ENCODE measurements at regions not wholly inside any gene's neighbourhood (a gene's known extent, or its start where the extent isn't known, plus 50 kb on each side); places are given as distances from the start of the nearest gene placed in this dataset.
A peak's percentile ranks its signal among the peaks of the same experiment; 100 is the strongest.
"Not testable (repeated sequence)": the region's sequence is repeated elsewhere in the genome, so short reads cannot be mapped to it uniquely, and the experiment has no call there.

DNA sequence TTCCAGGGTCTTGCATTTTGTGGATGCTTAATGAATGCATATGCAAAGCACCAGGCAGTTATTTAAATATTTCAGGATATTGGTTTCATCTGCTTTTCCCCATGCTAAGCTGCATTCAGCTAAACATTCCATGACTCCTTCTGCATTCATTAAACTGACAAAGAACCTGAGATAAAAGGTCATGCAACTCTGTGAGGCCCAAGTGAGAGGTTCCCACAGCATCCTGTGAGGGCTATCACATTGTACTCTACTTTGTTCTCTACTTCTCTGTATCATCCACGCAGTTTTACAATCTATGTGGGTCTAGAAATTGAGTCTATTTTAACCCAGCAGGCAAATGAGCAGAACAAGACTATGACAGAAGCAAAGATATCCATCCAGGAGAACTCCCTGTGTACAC, 86.4 kb upstream of the PRSS16 start:
- no peak for DNase-seq (ENCODE audit: low read depth)

DNA sequence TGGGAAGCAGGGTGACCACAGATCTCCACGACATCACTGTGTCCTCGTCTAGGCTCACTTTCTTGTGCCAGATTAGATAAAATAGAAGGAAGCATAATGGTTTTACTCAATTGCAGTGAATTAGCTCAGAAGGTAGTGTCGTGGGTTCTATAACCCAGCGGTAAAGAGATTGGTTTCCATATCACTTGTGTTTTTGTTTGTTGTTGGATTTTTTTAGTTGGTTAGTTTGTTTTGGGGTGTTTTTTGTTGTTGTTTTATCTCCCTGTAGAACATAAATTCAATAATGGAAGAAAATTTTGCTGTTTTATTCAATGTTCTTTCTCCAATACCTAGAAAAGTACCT, 85.9 kb upstream of the PRSS16 start:
- no peak for DNase-seq (ENCODE audit: low read depth)

DNA sequence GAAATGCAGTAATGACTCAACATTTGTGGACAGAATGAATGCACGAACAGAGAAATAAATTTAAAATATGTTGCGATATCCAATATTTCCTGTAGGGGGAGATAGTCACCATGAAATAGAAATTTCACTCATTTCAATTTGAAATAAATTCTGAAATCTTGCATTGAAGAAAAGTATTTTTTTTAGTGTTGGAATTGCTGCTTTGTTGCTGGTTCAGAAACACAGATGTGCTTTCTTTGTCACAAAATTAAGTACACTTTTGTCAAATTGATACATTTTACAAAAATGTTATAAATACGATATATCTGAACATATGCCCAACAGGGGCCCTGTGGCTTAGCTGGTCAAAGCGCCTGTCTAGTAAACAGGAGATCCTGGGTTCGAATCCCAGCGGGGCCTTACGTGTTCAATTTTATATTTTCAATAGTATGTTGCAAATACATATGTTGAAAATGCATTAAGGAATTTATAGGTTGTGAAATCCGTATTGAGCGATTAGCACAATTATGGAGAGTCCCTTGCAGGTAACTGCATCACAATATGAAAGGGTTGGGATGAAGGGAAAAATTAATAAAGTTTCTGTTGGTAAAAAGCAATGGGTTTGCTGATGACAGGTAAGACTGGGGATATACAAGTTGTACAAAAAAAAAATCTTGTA, 85.4 kb upstream of the PRSS16 start:
- DNase-seq (ENCODE audit: low read depth): no peak

GRCh38 chr6:27163834-27164233, 83.7 kb upstream of the PRSS16 start:
- DNase-seq (ENCODE audit: low read depth): no peak

- no peak for DNase-seq (ENCODE audit: low read depth)
Observed at GRCh38 chr6:27168108-27168507, 79.4 kb upstream of the PRSS16 start.

DNA sequence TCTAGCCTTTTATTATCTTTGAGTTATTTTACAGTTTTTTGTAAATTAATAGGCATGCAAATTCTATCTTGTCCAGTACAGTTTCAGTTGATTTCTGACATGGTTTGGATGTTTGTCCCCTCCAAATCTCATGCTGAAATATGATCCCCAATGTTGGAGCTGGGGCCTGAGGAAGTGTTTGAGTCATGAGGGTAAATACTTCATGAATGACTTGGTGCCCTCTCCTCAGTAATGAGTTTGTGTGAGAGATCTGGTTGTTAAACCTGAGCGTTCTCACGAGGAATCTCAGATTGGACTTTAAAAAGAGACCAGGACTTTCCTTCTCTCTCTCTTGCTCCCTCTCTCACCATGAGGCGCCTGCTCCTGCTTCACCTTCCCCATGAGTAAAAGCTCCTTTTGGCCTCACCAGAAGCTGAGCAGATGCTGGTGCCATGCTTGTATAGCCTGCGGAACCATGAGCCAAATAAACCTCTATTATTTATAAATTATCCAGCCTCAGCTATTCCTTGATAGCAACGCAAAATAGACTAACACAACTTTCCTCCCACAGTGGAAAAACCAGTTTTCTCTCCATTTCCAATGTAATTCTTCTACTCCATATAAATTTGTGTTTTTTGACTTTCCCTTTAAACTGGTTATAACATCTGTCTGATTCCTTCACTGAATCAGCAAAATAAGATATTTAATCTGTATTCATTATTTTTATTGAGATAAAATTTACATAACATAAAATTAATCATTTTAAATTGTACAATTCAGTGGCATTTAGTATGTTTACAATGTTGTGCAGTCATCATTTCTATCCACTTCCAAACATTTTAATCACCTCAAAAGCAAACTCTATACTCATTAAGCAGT, 78.7 kb upstream of the PRSS16 start:
- DNase-seq (ENCODE audit: low read depth): no peak

DNA sequence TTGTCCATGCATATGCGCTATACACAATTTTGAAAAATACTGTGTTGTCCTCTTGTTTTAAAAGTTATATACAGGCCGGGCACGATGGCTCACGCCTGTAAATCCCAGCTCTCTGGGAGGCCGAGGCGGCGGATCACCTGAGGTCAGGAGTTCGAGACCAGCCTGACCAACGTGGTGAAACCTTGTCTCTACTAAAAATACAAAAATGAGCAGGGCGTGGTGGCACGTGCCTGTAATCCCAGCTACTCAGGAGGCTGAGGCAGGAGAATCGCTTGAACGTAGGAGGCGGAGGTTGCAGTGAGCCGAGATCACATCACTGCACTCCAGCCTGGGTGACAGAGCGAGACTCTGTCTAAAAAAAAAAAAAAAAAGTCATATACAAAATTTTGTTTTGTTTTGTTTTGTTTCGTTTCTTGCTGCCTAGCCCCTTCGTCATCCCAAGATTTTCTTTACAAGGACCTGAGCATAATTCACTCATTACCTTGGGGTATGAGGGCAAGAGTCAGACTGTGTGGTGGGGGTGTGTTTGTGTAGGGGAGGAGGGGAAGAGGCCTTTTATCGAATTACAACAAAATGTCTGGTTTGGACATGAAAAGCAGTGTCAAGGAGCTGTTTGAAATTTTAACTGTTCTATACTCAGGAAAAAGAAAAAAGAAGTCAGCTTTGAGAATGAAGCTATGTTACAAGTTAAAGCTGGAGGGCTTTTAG, 74.8 kb upstream of the PRSS16 start:
- DNase-seq (ENCODE audit: low read depth): not testable (repeated sequence)

DNA sequence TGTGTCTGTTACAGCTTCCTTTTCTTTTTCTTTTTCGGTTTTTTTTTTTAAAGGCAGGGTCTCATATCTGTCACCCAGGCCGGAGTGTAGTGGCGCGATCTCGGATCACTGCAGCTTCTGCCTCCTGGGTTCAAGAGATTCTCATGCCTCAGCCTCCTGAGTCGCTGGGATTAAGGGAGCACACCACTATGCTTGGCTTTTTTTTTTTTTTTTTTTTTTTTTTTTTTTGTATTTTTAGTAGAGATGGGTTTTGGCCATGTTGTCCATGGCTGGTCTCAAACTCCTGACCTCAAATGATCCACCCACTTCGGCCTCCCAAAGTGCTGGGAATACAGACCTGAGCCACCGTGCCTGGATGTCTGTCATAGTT, 74.3 kb upstream of the PRSS16 start:
- DNase-seq (ENCODE audit: low read depth): not testable (repeated sequence)

DNA sequence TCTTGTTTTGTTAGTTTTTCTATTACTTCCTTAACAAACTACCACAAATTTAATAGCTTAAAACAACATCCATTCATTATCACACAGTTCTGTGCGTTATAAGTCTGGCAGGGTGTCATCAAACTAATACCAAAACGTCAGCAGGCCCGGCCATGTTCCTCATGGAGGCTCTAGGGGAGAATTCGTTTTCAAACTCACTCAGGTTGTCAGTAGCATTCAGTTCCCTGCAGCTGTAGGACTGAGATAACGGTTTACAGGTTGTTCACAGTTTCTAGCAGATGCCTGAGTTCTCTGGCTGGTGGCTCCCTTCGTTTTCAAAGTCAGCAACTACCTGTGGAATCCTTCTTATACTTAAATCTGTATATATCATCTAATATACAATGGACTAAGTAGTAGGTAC, 72.5 kb upstream of the PRSS16 start:
- DNase-seq (ENCODE audit: low read depth): no peak

DNA sequence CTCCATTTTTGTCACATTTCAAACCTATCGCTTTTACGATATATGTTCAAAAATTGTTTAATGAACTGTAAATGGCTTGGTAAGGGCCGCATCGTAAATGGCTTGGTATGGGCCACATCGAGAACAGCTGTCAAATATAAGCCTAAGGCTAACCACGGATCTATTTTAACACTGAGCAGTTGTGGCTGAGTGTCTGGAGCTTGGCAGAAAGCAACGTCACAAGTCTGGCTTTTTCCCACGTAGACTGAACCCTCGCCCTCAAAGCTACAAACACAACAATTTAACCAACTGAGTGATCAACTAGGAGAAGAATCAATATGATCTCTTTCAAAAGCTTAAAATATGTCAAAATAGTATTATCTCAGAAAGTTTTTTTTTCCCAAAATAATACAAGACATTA, 71.4 kb upstream of the PRSS16 start:
- DNase-seq (ENCODE audit: low read depth): no peak

DNA sequence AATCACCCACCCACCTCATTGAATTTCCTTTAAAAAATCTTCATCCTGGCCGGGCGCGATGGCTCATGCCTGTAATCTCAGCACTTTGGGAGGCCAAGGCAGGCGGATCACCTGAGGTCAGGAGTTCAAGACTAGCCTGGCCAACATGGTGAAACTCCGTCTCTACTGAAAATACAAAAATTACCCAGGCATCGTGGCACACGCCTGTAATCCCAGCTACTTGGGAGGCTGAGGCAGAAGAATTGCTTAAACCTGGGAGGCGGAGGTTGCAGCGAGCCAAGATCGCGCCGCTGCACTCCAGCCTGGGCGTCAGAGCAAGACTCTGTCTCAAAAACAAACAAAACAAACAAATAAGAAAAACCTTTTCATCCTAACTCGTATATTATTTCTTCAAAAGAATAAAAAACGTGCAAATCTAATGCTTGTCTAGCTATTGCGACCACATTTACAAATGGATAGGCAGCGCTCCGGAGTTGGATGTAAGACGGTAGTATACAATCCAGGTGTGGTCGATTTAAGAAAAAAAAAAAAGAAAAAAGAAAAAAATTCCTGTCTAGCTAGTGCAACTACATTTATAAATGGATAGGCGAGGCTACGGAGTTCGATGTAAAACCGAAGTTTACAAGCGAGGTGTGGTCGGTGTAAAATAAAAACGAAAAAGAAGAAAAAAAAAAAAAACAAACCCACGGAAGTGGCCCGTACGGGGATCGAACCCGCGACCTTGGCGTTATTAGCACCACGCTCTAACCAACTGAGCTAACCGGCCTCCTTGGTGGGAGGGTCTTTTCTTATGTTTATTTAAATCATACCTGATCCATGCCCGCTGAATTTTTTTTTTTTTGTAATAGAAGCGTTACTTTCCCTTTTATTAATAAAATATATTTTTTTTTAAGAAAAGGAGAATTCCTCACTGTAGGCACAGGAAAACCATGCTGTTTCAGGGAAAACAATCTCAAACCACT, 70.7 kb upstream of the PRSS16 start:
- no peak for DNase-seq (ENCODE audit: low read depth)

- peak; percentile 65 for DNase-seq (ENCODE audit: low read depth)
Observed at GRCh38 chr6:27177485-27178406, 69.8 kb upstream of the PRSS16 start.

GRCh38 chr6:27178407-27178730, 69.1 kb upstream of the PRSS16 start:
- no peak for DNase-seq (ENCODE audit: low read depth)

DNA sequence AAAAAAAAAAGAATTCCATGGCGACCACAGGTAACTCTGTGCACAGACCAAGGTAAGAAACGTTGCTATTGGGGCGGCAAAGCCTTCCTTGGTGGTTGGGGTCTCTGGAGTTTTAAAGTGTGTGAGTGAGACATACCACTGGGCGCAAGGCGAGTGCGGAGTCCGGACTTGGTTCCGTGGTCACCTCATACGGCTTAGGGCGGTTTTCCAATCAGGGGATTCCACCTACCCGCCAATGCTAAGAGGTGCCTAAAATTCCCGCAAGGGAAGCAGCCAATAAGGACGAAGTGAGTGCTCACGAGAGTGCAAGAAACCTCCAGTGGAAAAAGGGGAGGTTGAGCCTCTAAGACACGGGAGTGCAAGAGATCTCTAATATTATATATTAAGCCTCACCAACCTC, 68.6 kb upstream of the PRSS16 start:
- no peak for DNase-seq (ENCODE audit: low read depth)

DNA sequence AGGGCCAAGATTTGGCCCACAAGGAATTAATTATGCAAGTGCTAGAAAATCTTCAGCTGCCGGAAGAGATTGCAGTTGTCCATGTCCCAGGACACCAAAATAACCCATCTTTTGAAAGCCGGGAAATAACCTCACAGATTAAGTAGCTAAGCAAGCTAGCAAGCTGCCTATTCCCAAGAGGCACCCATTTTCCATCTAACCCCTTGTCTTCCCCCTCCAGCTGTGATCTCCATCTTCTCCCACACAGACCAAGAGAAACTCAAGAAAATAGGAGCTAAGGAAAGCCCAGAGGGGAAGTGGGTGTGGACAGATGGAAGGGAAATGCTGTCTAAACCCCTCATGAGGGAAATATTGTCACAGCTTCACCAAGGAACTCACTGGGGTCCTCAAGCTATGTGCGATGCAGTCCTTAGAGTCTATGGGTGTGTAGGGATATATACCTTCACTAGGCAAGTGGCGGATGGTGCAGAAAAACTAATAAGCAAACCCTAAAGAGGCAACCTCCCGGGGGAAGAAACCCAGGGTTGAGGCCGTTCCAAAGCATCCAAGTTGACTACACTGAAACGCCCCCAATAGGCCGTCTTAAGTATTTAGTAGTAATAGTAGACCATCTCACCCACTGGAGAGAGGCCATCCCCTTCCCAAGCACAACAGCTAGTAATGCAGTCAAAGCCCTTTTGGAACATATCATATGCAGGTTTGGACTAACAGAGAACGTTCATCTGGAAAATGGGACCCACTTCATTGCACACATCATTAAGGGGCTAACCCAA, 64.3 kb upstream of the PRSS16 start:
- DNase-seq (ENCODE audit: low read depth): no peak

DNA sequence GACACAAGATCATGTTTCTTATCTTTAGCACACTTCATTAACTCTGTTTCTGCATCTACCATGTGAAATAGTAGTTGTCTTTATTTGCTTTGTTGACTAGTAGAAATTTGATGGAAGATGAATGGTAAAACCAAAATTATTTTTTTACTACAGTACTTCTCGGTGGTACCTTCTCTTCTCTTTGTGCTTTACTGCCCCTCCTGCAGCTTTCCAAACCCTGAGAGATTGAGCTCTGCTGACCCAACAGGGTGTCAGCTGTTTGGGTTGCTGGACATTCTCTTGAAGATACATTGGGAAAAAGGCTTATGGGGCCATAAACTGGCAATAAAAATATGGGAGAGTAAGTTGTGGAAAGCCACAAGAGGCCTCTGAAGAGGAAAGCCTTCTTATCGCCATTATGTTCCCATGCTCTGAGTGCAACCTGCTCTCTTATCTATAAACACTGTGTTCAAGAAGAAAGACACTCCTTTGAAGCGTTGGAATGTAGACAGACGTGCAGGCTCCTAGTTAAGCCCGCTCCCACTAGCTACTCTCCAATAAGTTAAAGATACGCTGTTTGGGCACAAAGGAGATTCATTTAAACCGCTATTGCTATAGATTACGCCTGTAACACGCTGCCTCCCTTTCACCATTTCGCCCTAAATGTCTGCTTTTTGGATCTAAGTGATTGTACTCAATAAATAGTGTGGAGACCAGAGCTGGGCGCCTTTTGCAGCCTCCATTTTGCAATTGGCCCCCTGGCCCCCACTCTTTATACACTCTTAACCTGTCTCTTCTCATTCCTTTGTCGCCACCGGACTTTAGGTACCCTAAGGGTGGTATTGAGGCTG, 60.1 kb upstream of the PRSS16 start:
- no peak for DNase-seq (ENCODE audit: low read depth)

GRCh38 chr6:27188061-27188884, 59.2 kb upstream of the PRSS16 start:
- no peak for DNase-seq (ENCODE audit: low read depth)

DNA sequence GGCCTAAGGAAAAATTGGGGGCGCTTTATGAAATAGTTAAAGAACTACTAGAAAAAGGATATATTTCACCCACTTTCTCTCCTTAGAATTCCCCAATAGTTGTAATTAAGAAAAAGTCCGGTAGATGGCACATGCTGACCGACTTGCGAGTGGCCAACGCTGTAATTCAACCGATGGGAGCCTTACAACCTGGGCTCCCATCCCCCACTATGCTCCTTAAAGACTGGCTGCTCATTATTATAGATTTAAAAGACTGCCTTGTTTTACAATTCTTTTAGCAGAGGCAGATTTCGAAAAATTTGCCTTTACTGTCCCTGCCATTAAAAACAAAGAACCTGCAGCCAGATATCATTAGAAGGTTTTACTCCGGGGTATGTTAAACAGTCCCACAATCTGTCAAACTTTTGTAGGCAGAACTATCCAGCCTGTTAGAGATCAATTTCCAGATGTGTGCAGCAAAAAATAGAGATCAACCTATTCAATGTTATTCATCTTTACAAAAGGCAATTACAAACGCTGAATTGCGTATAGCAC, 58.5 kb upstream of the PRSS16 start:
- no peak for DNase-seq (ENCODE audit: low read depth)

Measured in GM04503 (cell line).